ENCODE measurements at regions not wholly inside any gene's neighbourhood (a gene's known extent, or its start where the extent isn't known, plus 50 kb on each side); places are given as distances from the start of the nearest gene placed in this dataset.

- H4K20me1 ChIP-seq (ENCODE audit: control insufficient read depth, extremely low read depth, insufficient read depth, low read length) = no peaks in the 10 kb centered on the region
- no peak overlapping the region for H3K27ac ChIP-seq (ENCODE audit: insufficient read depth, low read length)
- H3K27me3 ChIP-seq (ENCODE audit: control insufficient read depth, insufficient read depth, low read length) = no peaks in the 10 kb centered on the region
- no peaks in the 10 kb centered on the region for H3K36me3 ChIP-seq (ENCODE audit: control insufficient read depth, insufficient read depth, low read length)
- no peak overlapping the region for H3K9ac ChIP-seq (ENCODE audit: insufficient read depth, low read length)
- TF ChIP-seq EZH2 (IDR thresholded peaks at IDR 0.05; ENCODE audit: low read length, missing control alignments) (no peak), CTCF (conservative IDR thresholded peaks at IDR 0.05 in 1 of 2, IDR thresholded peaks at IDR 0.05 in 1 of 2; ENCODE audit: low read depth in 1 of 2, low read length in 2 of 2) (no peak)
- no peaks in the 10 kb centered on the region for H3K79me2 ChIP-seq (ENCODE audit: control insufficient read depth, insufficient read depth, low read length)
- H3K4me3 ChIP-seq (replicated peaks in 1 of 4; ENCODE audit: control extremely low read depth in 1 of 4, insufficient read depth in 1 of 4, low read depth in 3 of 4, low read length in 4 of 4) = no peak overlapping the region
- no peak overlapping the region for H3K4me2 ChIP-seq (ENCODE audit: extremely low read depth, insufficient read depth, low read length)
- H3K4me1 ChIP-seq (ENCODE audit: control insufficient read depth, extremely low read depth, insufficient read depth, low read length) = no peaks in the 10 kb centered on the region
- no peak for DNase-seq (ENCODE audit: low read depth in 2 of 2)
- no peak overlapping the region for H2AFZ ChIP-seq (ENCODE audit: low read length)
- H3K9me3 ChIP-seq (ENCODE audit: control insufficient read depth, insufficient read depth, low read depth, low read length) = no peaks in the 10 kb centered on the region
Measured at GRCh38 chr13:72541674-72542073, 185.8 kb downstream of the MZT1 start.

GRCh38 chr13:72540881-72541280 is 186.5 kb downstream of the MZT1 start:
- H3K4me2 ChIP-seq (ENCODE audit: extremely low read depth, insufficient read depth, low read length) = no peak overlapping the region
- no peak overlapping the region for H3K4me3 ChIP-seq (replicated peaks in 1 of 4; ENCODE audit: control extremely low read depth in 1 of 4, insufficient read depth in 1 of 4, low read depth in 3 of 4, low read length in 4 of 4)
- no peaks in the 10 kb centered on the region for H3K27me3 ChIP-seq (ENCODE audit: control insufficient read depth, insufficient read depth, low read length)

GRCh38 chr13:72539925-72540324 is 187.5 kb downstream of the MZT1 start:
- H3K4me2 ChIP-seq (ENCODE audit: extremely low read depth, insufficient read depth, low read length) = no peak overlapping the region
- H3K79me2 ChIP-seq (ENCODE audit: control insufficient read depth, insufficient read depth, low read length) = no peaks in the 10 kb centered on the region
- no peaks in the 10 kb centered on the region for H3K27me3 ChIP-seq (ENCODE audit: control insufficient read depth, insufficient read depth, low read length)
- DNase-seq (ENCODE audit: low read depth in 2 of 2) = no peak
- H4K20me1 ChIP-seq (ENCODE audit: control insufficient read depth, extremely low read depth, insufficient read depth, low read length) = no peaks in the 10 kb centered on the region
- TF ChIP-seq CTCF (conservative IDR thresholded peaks at IDR 0.05 in 1 of 2, IDR thresholded peaks at IDR 0.05 in 1 of 2; ENCODE audit: low read depth in 1 of 2, low read length in 2 of 2) = no peak
- TF ChIP-seq EZH2 (IDR thresholded peaks at IDR 0.05; ENCODE audit: low read length, missing control alignments) = no peak
- no peak overlapping the region for H3K4me3 ChIP-seq (replicated peaks in 1 of 4; ENCODE audit: control extremely low read depth in 1 of 4, insufficient read depth in 1 of 4, low read depth in 3 of 4, low read length in 4 of 4)
- no peaks in the 10 kb centered on the region for H3K36me3 ChIP-seq (ENCODE audit: control insufficient read depth, insufficient read depth, low read length)
- no peaks in the 10 kb centered on the region for H3K4me1 ChIP-seq (ENCODE audit: control insufficient read depth, extremely low read depth, insufficient read depth, low read length)
- H2AFZ ChIP-seq (ENCODE audit: low read length) = no peak overlapping the region
- H3K9ac ChIP-seq (ENCODE audit: insufficient read depth, low read length) = no peak overlapping the region
- no peak overlapping the region for H3K27ac ChIP-seq (ENCODE audit: insufficient read depth, low read length)
- H3K9me3 ChIP-seq (ENCODE audit: control insufficient read depth, insufficient read depth, low read depth, low read length) = no peaks in the 10 kb centered on the region

More at GRCh38 chr13:72540881-72541280, 186.5 kb downstream of the MZT1 start:
- no peak for TF ChIP-seq EZH2 (IDR thresholded peaks at IDR 0.05; ENCODE audit: low read length, missing control alignments)
- no peak for TF ChIP-seq CTCF (conservative IDR thresholded peaks at IDR 0.05 in 1 of 2, IDR thresholded peaks at IDR 0.05 in 1 of 2; ENCODE audit: low read depth in 1 of 2, low read length in 2 of 2)
- no peaks in the 10 kb centered on the region for H4K20me1 ChIP-seq (ENCODE audit: control insufficient read depth, extremely low read depth, insufficient read depth, low read length)
- no peak for DNase-seq (ENCODE audit: low read depth in 2 of 2)
- H2AFZ ChIP-seq (ENCODE audit: low read length) = no peak overlapping the region
- no peak overlapping the region for H3K27ac ChIP-seq (ENCODE audit: insufficient read depth, low read length)
- no peaks in the 10 kb centered on the region for H3K79me2 ChIP-seq (ENCODE audit: control insufficient read depth, insufficient read depth, low read length)
- no peak overlapping the region for H3K9ac ChIP-seq (ENCODE audit: insufficient read depth, low read length)
- no peaks in the 10 kb centered on the region for H3K9me3 ChIP-seq (ENCODE audit: control insufficient read depth, insufficient read depth, low read depth, low read length)
- no peaks in the 10 kb centered on the region for H3K36me3 ChIP-seq (ENCODE audit: control insufficient read depth, insufficient read depth, low read length)
- H3K4me1 ChIP-seq (ENCODE audit: control insufficient read depth, extremely low read depth, insufficient read depth, low read length) = no peaks in the 10 kb centered on the region

All from fibroblast of lung (primary cell).